Activated T-helper 1 cell treated with anti-CD3 and anti-CD28 coated beads, Interleukin-12 subunit alpha, Interleukin-12 subunit beta, Interleukin-2, Interleukin-4 antibody, amounts not matched to agents 30 ng/mL and 10 ng/mL and 1 ng/mL, durations not matched to agents 14 hours and 24 hours and 36 hours (primary cell): ENCODE measurements at regions not wholly inside any gene's neighbourhood (a gene's known extent, or its start where the extent isn't known, plus 50 kb on each side); places are given as distances from the start of the nearest gene placed in this dataset.
"Not testable (repeated sequence)": the region's sequence is repeated elsewhere in the genome, so short reads cannot be mapped to it uniquely, and the experiment has no call there.

Experiments used
- DNase-seq: peaks from one replicate; pipeline ENCODE4 v3.0.0; 2021; ENCODE audit warnings: low spot score
- H3K27ac Mint-ChIP-seq: one replicate; pipeline ENCODE4 v1.8.0; 2021; ENCODE audit warnings: mild to moderate bottlenecking, mixed read lengths
- H3K27me3 Mint-ChIP-seq: one replicate; pipeline ENCODE4 v1.8.0; 2022; ENCODE audit warnings: mild to moderate bottlenecking, moderate library complexity, mixed read lengths; ENCODE audit not compliant: insufficient read depth
- H3K36me3 Mint-ChIP-seq: one replicate; pipeline ENCODE4 v1.8.0; 2021; ENCODE audit warnings: low read depth, mixed read lengths
- H3K4me1 Mint-ChIP-seq: one replicate; pipeline ENCODE4 v1.8.0; 2021; ENCODE audit warnings: low read depth, mixed read lengths
- H3K4me3 Mint-ChIP-seq: one replicate; pipeline ENCODE4 v1.8.0; 2021; ENCODE audit warnings: mild to moderate bottlenecking, moderate library complexity, mixed read lengths
- H3K9me3 Mint-ChIP-seq: one replicate; pipeline ENCODE4 v1.8.0; 2021; ENCODE audit warnings: mixed read lengths
- intact Hi-C: fragments of 100-400 bp; cut with micrococcal nuclease; formaldehyde crosslinking; loops from one replicate; pipeline ENCODE4 v1.15.1; 2024

DNA sequence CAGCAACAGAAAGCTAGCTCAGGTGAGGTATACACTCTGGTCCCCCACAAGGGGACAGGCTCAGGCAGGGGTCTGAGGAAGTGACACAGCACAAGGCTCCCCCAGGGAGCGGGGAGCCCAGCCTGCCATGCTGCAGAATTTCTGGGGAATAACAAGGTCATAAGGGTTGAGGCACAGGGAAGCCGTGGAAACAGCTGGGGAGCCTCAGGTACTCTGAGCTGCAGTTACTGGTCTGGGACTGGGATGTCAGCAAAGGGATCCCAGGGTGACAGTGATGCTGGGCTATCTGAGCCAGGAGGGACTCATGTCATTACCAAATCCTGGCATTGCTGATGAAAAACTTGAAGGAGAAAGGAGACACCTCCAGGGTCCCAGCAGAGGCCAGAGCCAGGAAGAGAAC lies 64.4 kb upstream of the NANOS1 start:
- Mint-ChIP-seq H3K36me3 (no peaks in the 10 kb centered on the region), H3K4me1 (no peaks in the 10 kb centered on the region), H3K27me3 (peaks cover 3% of the 10 kb centered on the region), H3K4me3 (no peak overlapping the region), H3K9me3 (no peaks in the 10 kb centered on the region), H3K27ac (no peak overlapping the region)
- no peak for DNase-seq
- intact Hi-C loops = no loop called here

DNA sequence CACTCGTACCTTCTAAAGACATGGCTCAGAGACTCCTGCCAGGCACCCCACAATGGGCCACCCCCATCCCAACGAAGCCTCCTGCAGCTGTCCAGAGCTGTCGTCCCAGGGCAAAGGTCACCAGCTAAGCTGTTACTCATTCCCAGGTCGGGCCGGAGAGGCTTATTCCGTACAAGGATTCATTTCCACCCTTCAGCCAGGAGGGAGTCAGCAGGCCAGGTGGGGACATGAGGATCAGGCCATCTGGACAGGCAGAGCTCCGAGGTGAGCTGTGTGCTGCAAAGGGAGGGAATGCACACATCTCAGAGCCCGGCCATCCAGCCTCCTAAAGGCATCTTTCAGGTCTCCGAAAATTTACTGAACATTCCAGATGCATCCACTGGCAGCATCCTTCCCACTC lies 63.9 kb upstream of the NANOS1 start:
- no peaks in the 10 kb centered on the region for H3K9me3 Mint-ChIP-seq
- intact Hi-C loops = no loop called here
- H3K4me1 Mint-ChIP-seq = no peaks in the 10 kb centered on the region
- H3K4me3 Mint-ChIP-seq = no peak overlapping the region
- DNase-seq = no peak
- no peaks in the 10 kb centered on the region for H3K36me3 Mint-ChIP-seq
- no peak overlapping the region for H3K27ac Mint-ChIP-seq
- H3K27me3 Mint-ChIP-seq = peaks cover 3% of the 10 kb centered on the region

GRCh38 chr10:118966076-118966849 lies 63.3 kb upstream of the NANOS1 start:
- H3K4me3 Mint-ChIP-seq = no peak overlapping the region
- H3K9me3 Mint-ChIP-seq = no peaks in the 10 kb centered on the region
- no peak for DNase-seq
- H3K27me3 Mint-ChIP-seq = peaks cover 3% of the 10 kb centered on the region
- no peaks in the 10 kb centered on the region for H3K4me1 Mint-ChIP-seq
- no peaks in the 10 kb centered on the region for H3K36me3 Mint-ChIP-seq
- no peak overlapping the region for H3K27ac Mint-ChIP-seq
- intact Hi-C loops = no loop called here

DNA sequence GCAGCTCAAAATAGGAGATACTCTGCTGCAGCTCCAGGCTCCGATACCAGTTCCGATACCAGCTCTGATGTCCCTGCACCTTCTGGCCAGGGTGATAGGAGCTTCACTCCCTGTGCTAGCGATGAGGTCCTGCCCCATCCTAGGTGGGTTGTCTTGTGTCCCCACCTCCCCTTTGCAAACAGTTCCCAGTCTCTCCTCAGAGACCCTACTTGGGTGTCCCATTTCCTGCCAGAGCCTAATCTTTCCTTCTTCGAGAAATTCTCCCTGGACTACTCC lies 62.7 kb upstream of the NANOS1 start:
- no peak for DNase-seq
- intact Hi-C loops = no loop called here
- peaks cover 3% of the 10 kb centered on the region for H3K27me3 Mint-ChIP-seq
- no peaks in the 10 kb centered on the region for H3K9me3 Mint-ChIP-seq
- no peak overlapping the region for H3K4me3 Mint-ChIP-seq
- no peaks in the 10 kb centered on the region for H3K4me1 Mint-ChIP-seq
- no peak overlapping the region for H3K27ac Mint-ChIP-seq
- no peaks in the 10 kb centered on the region for H3K36me3 Mint-ChIP-seq

- H3K27ac Mint-ChIP-seq = no peak overlapping the region
- H3K27me3 Mint-ChIP-seq = peaks cover 3% of the 10 kb centered on the region
- intact Hi-C loops = no loop called here
- DNase-seq = no peak
- no peaks in the 10 kb centered on the region for H3K36me3 Mint-ChIP-seq
- H3K4me1 Mint-ChIP-seq = no peaks in the 10 kb centered on the region
- H3K9me3 Mint-ChIP-seq = no peaks in the 10 kb centered on the region
- no peak overlapping the region for H3K4me3 Mint-ChIP-seq
These were observed 62.4 kb upstream of the NANOS1 start for GRCh38 chr10:118967160-118967559.

DNA sequence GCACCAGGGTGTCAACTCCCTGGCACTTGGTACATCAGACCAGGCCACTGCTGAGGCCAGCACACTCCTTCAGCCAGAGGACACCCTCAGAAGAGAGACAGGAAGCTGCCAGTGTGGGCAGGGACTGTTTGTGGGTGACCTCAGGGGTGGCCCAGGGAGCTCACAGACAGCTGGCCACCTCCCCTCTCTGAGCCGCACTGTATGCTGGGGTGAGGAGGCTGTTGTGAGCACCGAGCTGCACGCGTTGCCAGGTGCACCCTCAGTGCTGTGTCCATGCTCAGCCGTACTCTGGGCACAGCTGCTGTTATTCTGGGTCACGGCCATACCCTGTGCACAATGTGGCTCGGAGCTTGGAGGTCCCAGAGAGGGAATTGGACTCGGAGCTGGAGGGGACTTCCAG lies 61.5 kb upstream of the NANOS1 start:
- intact Hi-C loops = no loop called here
- Mint-ChIP-seq H3K36me3 (no peaks in the 10 kb centered on the region), H3K27me3 (peaks cover 7% of the 10 kb centered on the region), H3K4me3 (no peak overlapping the region), H3K27ac (no peak overlapping the region), H3K4me1 (no peaks in the 10 kb centered on the region), H3K9me3 (no peaks in the 10 kb centered on the region)
- DNase-seq = no peak

DNA sequence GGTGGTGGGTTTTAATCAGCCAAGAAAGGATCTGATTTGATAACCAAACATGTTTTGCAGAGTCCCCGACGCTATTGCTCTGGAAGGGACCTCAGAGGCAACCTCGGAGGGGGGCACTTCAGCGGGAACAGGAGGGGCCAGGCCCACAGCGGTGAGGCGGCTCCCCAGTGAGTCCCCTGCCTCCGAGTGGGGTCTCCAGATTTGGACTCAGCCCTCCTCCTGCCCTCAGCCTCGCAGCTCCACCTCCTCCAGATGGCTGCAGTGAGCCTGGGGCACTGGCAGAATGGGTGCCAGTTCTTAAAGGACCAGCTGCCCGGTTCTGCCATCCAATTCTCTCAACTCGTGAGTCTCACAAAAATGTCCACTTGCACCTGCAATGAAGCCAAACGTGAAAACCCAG lies 61.0 kb upstream of the NANOS1 start:
- DNase-seq = no peak
- Mint-ChIP-seq H3K27me3 (peaks cover 12% of the 10 kb centered on the region), H3K4me1 (no peaks in the 10 kb centered on the region), H3K4me3 (no peak overlapping the region), H3K27ac (no peak overlapping the region), H3K36me3 (no peaks in the 10 kb centered on the region), H3K9me3 (peaks cover under 1% of the 10 kb centered on the region)
- intact Hi-C loops = no loop called here

GRCh38 chr10:118969014-118969413 lies 60.5 kb upstream of the NANOS1 start:
- Mint-ChIP-seq H3K27me3 (peaks cover 15% of the 10 kb centered on the region), H3K9me3 (peaks cover 3% of the 10 kb centered on the region), H3K4me1 (no peaks in the 10 kb centered on the region), H3K4me3 (no peak overlapping the region), H3K27ac (no peak overlapping the region), H3K36me3 (no peaks in the 10 kb centered on the region)
- intact Hi-C loops = no loop called here
- DNase-seq = no peak

- H3K9me3 Mint-ChIP-seq = peaks cover 3% of the 10 kb centered on the region
- no peak overlapping the region for H3K27ac Mint-ChIP-seq
- H3K27me3 Mint-ChIP-seq = peaks cover 16% of the 10 kb centered on the region
- H3K36me3 Mint-ChIP-seq = no peaks in the 10 kb centered on the region
- H3K4me3 Mint-ChIP-seq = no peak overlapping the region
- intact Hi-C loops = no loop called here
- no peaks in the 10 kb centered on the region for H3K4me1 Mint-ChIP-seq
- DNase-seq = no peak
These were observed 58.7 kb upstream of the NANOS1 start for GRCh38 chr10:118970770-118971169.

GRCh38 chr10:118971187-118971586 lies 58.3 kb upstream of the NANOS1 start:
- Mint-ChIP-seq H3K4me1 (no peaks in the 10 kb centered on the region), H3K36me3 (no peaks in the 10 kb centered on the region), H3K27me3 (peaks cover 16% of the 10 kb centered on the region), H3K4me3 (no peak overlapping the region), H3K27ac (no peak overlapping the region), H3K9me3 (peaks cover 3% of the 10 kb centered on the region)
- intact Hi-C loops = no loop called here
- DNase-seq = no peak

DNA sequence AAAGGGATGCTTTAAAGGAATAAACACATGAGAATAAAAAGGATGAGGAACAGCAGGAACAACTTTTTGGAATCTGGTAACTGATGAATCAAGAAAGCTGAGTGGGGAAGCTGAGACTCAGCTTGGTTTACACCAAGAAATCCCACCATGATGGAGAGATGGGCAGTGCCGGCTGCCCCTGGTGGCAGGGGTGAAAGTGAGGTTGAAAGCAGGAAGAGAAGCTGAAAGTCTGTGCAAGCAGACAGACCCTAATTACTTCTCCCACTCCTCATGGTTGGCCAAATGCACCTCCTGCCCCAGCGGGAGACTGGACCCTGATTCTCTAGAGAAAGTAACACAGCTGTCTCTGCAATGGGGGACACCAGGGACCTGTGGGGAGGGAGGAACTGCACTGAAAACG lies 57.6 kb upstream of the NANOS1 start:
- no peak overlapping the region for H3K4me3 Mint-ChIP-seq
- peaks cover 16% of the 10 kb centered on the region for H3K27me3 Mint-ChIP-seq
- intact Hi-C loops = no loop called here
- peaks cover 3% of the 10 kb centered on the region for H3K9me3 Mint-ChIP-seq
- no peaks in the 10 kb centered on the region for H3K36me3 Mint-ChIP-seq
- H3K27ac Mint-ChIP-seq = no peak overlapping the region
- H3K4me1 Mint-ChIP-seq = no peaks in the 10 kb centered on the region
- DNase-seq = no peak

DNA sequence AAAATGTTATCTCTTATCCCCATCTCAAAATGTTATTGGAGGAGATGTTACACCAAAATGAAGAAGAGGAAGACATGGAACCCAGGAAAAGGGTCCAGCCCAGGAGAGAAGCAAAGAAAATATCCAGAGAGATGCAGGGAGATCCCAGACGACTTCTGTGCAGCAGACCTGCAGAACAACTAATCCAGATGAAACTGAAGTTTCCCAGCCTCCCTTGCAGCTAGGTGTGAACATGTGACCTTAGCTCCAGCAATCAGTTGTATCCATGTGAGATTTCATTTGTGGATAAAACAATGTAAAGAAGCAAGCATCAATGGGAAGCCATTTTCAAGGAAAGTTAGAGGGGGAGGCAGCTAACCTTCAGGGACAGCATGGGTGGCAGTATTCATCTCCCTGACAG lies 55.8 kb upstream of the NANOS1 start:
- Mint-ChIP-seq H3K4me1 (no peaks in the 10 kb centered on the region), H3K27me3 (peaks cover 16% of the 10 kb centered on the region), H3K36me3 (no peaks in the 10 kb centered on the region), H3K27ac (no peak overlapping the region), H3K9me3 (peaks cover 3% of the 10 kb centered on the region), H3K4me3 (no peak overlapping the region)
- DNase-seq = no peak
- intact Hi-C loops = no loop called here

GRCh38 chr10:118974951-118975350 lies 54.6 kb upstream of the NANOS1 start:
- H3K27ac Mint-ChIP-seq = no peak overlapping the region

GRCh38 chr10:118976219-118976618 lies 53.3 kb upstream of the NANOS1 start:
- not testable (repeated sequence) for H3K27ac Mint-ChIP-seq

More at GRCh38 chr10:118974951-118975350, 54.6 kb upstream of the NANOS1 start:
- Mint-ChIP-seq H3K36me3 (no peaks in the 10 kb centered on the region), H3K27me3 (peaks cover 16% of the 10 kb centered on the region), H3K9me3 (peaks cover 3% of the 10 kb centered on the region), H3K4me1 (no peaks in the 10 kb centered on the region), H3K4me3 (no peak overlapping the region)
- intact Hi-C loops = no loop called here
- DNase-seq = no peak

More at GRCh38 chr10:118976219-118976618, 53.3 kb upstream of the NANOS1 start:
- H3K9me3 Mint-ChIP-seq, H3K4me1 Mint-ChIP-seq, DNase-seq, H3K4me3 Mint-ChIP-seq, H3K36me3 Mint-ChIP-seq, intact Hi-C loops: not testable (repeated sequence)
- H3K27me3 Mint-ChIP-seq = peaks cover 16% of the 10 kb centered on the region
